Thoracic aorta (tissue), 2 donors: ENCODE measurements at regions not wholly inside any gene's neighbourhood (a gene's known extent, or its start where the extent isn't known, plus 50 kb on each side); places are given as distances from the start of the nearest gene placed in this dataset.

ENCODE experiments used
- ATAC-seq: fragments of 150-250 bp; one replicate; pipeline ENCODE4 v1.8.0; 2017; ENCODE audit warnings: low read depth; ENCODE audit not compliant: insufficient number of reproducible peaks, low FRiP score
- DNase-seq: peaks from one replicate; pipeline ENCODE4 v3.0.0-alpha.2; 2020; ENCODE audit warnings: low spot score
- H3K27ac ChIP-seq, 2 donors: fragments of 200-600 bp; sonication (generic); 1 replicate in 1 of 2; 2 replicates in 1 of 2; pipeline ENCODE4 v1.5.1; 2016; ENCODE audit warnings: mild to moderate bottlenecking in 2 of 2, moderate library complexity in 2 of 2
- H3K27me3 ChIP-seq: fragments of 200-600 bp; sonication (generic); replicated peaks from 2 replicates; pipeline ENCODE4 v1.6.0; 2016; ENCODE audit warnings: mild to moderate bottlenecking; ENCODE audit not compliant: insufficient read depth
- H3K36me3 ChIP-seq: fragments of 200-600 bp; sonication (generic); one replicate; pipeline ENCODE4 v1.5.1; 2016
- H3K4me1 ChIP-seq, 2 donors: fragments of 200-600 bp; sonication (generic); 1 replicate in 1 of 2; 2 replicates in 1 of 2; pipeline versions ENCODE4 v1.5.1 to v1.6.0; 2016; ENCODE audit warnings: low read depth in 2 of 2, mild to moderate bottlenecking in 1 of 2; ENCODE audit not compliant: control insufficient read depth in 1 of 2
- H3K4me3 ChIP-seq: fragments of 200-600 bp; sonication (generic); 2 replicates; pipeline ENCODE4 v1.5.1; 2016; ENCODE audit warnings: mild to moderate bottlenecking
- H3K9me3 ChIP-seq: fragments of 200-600 bp; sonication (generic); 2 replicates; pipeline ENCODE4 v1.5.1; 2016
- TF ChIP-seq, protein P1 (sequence below): fragments of 200-600 bp; sonication (generic); IDR thresholded peaks from one replicate; pipeline ENCODE4 v1.5.1; 2019; ENCODE audit warnings: antibody characterized with exemption

DNA sequence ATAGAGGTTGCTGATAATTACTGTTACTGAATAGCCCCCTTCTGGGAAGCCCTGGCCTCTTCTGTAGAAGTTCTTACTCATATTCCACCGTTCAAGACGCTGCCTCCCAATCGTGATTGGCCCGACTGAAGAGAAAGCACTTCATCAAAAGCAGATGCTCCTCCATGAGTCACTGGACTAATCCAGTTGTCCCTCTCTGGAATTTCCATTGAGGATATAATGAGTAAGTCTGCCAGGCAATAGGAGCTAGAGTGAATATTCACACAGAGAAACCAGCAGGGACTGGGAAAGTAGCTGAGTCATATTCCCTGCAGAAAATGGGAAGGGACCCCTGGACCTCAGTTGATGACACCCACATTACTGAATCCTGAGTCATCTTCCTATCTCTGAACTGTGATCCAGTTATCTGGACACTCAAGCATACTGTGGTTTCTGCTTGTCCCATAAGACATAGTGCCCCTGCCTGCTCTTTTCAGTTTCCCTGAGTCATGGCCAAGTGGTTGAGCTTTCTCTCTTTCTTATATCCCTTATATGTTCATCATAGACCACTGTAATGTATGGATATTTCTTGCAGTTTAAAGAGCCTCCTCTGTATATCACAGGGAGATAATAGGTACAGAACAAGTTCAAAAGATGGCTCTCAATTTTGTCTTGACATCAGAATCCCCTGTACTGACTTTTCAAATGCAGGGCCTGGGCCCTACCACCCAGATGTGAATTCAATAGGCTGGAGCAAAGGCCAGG lies 151.2 kb upstream of the CDIN1 start:
- no peaks in the 10 kb centered on the region for H3K27me3 ChIP-seq
- H3K36me3 ChIP-seq = no peaks in the 10 kb centered on the region
- ATAC-seq (no peak), DNase-seq (no peak)
- H3K9me3 ChIP-seq = no peaks in the 10 kb centered on the region
- H3K4me3 ChIP-seq = no peak overlapping the region
- no peaks in the 10 kb centered on the region for H3K4me1 ChIP-seq
- TF ChIP-seq, protein P1, sequence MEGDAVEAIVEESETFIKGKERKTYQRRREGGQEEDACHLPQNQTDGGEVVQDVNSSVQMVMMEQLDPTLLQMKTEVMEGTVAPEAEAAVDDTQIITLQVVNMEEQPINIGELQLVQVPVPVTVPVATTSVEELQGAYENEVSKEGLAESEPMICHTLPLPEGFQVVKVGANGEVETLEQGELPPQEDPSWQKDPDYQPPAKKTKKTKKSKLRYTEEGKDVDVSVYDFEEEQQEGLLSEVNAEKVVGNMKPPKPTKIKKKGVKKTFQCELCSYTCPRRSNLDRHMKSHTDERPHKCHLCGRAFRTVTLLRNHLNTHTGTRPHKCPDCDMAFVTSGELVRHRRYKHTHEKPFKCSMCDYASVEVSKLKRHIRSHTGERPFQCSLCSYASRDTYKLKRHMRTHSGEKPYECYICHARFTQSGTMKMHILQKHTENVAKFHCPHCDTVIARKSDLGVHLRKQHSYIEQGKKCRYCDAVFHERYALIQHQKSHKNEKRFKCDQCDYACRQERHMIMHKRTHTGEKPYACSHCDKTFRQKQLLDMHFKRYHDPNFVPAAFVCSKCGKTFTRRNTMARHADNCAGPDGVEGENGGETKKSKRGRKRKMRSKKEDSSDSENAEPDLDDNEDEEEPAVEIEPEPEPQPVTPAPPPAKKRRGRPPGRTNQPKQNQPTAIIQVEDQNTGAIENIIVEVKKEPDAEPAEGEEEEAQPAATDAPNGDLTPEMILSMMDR = no peak
- H3K27ac ChIP-seq = no peak overlapping the region

DNA sequence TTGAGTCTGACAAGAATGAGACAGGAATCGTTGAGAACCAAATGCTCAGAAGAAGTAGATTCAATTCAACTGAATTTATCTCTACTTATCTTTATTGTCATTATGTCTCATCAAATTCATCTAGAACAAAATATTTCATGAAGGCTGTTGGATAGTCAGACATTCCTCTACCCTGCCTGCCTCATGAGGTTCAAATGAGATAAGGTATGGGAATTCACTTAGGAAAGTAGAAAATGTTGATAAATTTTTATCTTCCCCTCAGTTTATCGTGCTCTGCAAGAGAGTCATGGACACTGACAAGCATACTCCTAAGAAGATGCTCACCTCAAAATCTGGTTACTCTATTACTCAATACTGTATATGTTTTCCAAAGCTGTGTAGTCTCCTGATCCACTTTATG lies 149.7 kb upstream of the CDIN1 start:
- no peaks in the 10 kb centered on the region for H3K4me1 ChIP-seq
- ATAC-seq = no peak
- H3K9me3 ChIP-seq = no peaks in the 10 kb centered on the region
- no peak overlapping the region for H3K27ac ChIP-seq
- no peak overlapping the region for H3K4me3 ChIP-seq
- TF ChIP-seq, protein P1 = no peak
- no peaks in the 10 kb centered on the region for H3K36me3 ChIP-seq
- no peaks in the 10 kb centered on the region for H3K27me3 ChIP-seq
- no peak for DNase-seq

DNA sequence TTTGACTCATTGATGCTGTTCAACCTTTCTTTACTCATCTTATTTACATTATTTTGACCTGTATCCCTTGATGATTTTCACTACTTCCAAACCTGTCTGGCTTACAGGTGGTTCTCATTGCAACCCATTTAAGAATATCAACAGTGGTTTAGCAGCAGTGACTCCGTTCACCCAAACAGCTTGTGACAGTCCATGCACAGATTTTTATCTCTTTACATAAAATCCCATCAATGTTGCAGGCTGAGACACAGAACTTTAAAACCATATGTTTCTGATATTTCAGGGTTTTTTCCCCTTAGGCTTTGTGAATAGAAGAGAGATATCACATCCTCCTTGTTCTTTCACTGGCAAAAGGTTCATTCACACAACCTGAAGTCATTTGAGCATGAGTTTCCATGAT lies 149.1 kb upstream of the CDIN1 start:
- Histone ChIP-seq H3K4me3 (no peak overlapping the region), H3K36me3 (no peaks in the 10 kb centered on the region), H3K27me3 (no peaks in the 10 kb centered on the region), H3K27ac (no peak overlapping the region), H3K9me3 (no peaks in the 10 kb centered on the region), H3K4me1 (no peaks in the 10 kb centered on the region)
- no peak for DNase-seq
- ATAC-seq = no peak
- TF ChIP-seq, protein P1 = no peak

DNA sequence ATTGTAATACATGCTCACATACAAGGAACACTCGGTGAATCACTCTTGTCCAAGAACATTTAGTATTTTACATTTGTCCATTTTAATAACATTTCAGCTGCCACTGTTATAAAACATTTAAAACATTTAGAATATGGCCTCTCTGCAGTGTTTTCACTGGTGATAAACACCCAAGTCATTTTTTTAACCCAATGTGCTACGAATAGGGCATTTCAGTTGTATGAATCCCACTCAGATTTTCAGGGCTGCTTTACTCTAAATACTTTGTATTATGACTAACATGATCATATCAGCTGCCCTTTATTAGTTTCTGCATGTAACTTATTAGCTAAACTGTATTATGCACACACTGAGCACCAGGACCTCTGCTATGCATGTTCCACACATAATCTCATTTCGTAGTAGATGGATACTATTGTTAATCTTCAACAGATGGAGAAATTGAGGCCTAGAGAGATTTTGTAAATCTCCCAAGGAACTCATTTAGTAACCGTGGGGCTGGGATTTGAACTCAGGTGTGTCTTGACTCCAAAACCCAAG lies 148.6 kb upstream of the CDIN1 start:
- Histone ChIP-seq H3K27ac (no peak overlapping the region), H3K27me3 (no peaks in the 10 kb centered on the region)

DNA sequence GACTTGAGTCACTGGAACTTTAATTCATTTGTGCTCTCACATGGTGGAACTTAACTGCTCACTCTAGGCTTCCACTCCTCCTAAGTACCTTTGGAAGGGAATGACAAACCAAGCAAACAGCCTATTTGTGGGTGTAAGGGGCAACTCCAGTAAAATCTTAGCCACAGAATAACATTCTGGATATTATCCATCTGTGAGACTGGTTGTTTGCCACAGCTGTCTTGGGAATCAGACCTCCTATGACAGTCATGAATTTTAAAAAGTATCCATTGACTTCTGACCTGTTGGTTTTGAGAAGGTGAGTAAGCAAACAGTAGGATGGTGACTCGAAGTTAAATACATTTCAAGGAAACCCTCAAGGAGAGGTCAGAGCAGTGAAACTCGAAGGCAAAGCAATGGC lies 147.3 kb upstream of the CDIN1 start:
- no peaks in the 10 kb centered on the region for H3K27me3 ChIP-seq
- H3K36me3 ChIP-seq = no peaks in the 10 kb centered on the region
- DNase-seq (no peak), ATAC-seq (no peak)
- H3K27ac ChIP-seq = no peak overlapping the region
- H3K9me3 ChIP-seq = no peaks in the 10 kb centered on the region
- no peak overlapping the region for H3K4me3 ChIP-seq
- H3K4me1 ChIP-seq = no peaks in the 10 kb centered on the region
- TF ChIP-seq, protein P1 = no peak

More for the DNA sequence above, 148.6 kb upstream of the CDIN1 start:
- ATAC-seq (no peak), DNase-seq (no peak)
- no peaks in the 10 kb centered on the region for H3K9me3 ChIP-seq
- no peaks in the 10 kb centered on the region for H3K4me1 ChIP-seq
- TF ChIP-seq, protein P1 = no peak
- no peaks in the 10 kb centered on the region for H3K36me3 ChIP-seq
- no peak overlapping the region for H3K4me3 ChIP-seq
